ENCODE measurements at regions not wholly inside any gene's neighbourhood (a gene's known extent, or its start where the extent isn't known, plus 50 kb on each side); places are given as distances from the start of the nearest gene placed in this dataset.

DNA sequence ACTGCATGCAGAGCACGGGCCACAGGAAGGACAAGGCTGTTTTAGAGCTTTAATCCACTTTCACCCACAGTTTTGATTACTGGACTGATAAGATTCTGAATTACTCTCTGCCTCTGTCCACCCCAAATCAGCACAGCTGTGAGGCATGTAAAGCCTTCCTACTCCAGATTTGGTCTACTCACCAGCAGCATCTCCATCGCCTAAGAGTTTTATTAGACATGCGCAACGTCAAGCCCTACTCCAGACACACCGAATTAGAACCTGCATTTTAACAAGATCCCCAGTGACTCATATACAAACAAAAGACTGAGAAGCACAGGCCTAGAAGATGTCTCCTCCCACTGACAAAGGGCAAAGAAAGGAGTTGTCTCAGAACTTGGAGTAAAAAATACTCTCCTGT lies 221.2 kb downstream of the TUSC7 start:
- no peaks in the 10 kb centered on the region for H4K20me1 ChIP-seq (ENCODE audit: insufficient read depth, low read length)
- H3K79me2 ChIP-seq (ENCODE audit: low read length) = no peaks in the 10 kb centered on the region
- no peak overlapping the region for H3K27ac ChIP-seq (ENCODE audit: low read length)
- no peaks in the 10 kb centered on the region for H3K4me1 ChIP-seq (ENCODE audit: low read length)
- H2AFZ ChIP-seq (ENCODE audit: low read depth, low read length) = no peak overlapping the region; the same call in 1 of the 2 replicates
- no peaks in the 10 kb centered on the region for H3K36me3 ChIP-seq (replicated peaks; ENCODE audit: low read depth, low read length)
- no peaks in the 10 kb centered on the region for H3K9me3 ChIP-seq (ENCODE audit: insufficient read depth, low read length)
- H3K4me2 ChIP-seq (ENCODE audit: low read length) = no peak overlapping the region
- H3K9ac ChIP-seq (ENCODE audit: low read length) = no peak overlapping the region
- H3K4me3 ChIP-seq (ENCODE audit: low read length) = no peak overlapping the region
- TF ChIP-seq CTCF (IDR thresholded peaks at IDR 0.05; ENCODE audit: low read depth, low read length) (no peak), EZH2phosphoT487 (IDR thresholded peaks at IDR 0.05; ENCODE audit: low read depth) (no peak)
- no peaks in the 10 kb centered on the region for H3K27me3 ChIP-seq (ENCODE audit: low read depth, low read length)

DNA sequence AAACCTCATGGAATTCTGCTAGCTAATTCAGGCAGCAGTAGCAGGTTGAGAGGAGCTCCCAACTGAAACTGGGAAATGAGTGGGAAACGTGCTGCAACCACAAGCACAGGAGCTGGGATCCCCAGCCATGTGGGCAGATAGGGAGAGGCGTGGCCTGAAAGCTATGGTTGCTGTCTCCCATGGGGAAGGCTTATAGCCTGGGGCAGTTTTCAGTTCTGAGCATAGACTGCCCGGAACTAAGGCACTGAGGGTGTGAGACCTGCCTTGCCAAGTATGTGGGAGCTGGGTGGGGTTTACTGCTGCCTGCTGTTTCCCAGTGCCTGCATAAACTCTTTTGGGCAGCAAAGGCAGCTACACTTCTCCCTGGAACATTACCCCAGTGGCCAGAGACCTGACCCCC lies 229.5 kb downstream of the TUSC7 start:
- no peaks in the 10 kb centered on the region for H3K9me3 ChIP-seq (ENCODE audit: insufficient read depth, low read length)
- H3K79me2 ChIP-seq (ENCODE audit: low read length) = no peaks in the 10 kb centered on the region
- no peak overlapping the region for H2AFZ ChIP-seq (ENCODE audit: low read depth, low read length)
- H3K9ac ChIP-seq (ENCODE audit: low read length) = no peak overlapping the region
- H3K4me2 ChIP-seq (ENCODE audit: low read length) = no peak overlapping the region
- H3K27me3 ChIP-seq (ENCODE audit: low read depth, low read length) = no peaks in the 10 kb centered on the region
- no peaks in the 10 kb centered on the region for H4K20me1 ChIP-seq (ENCODE audit: insufficient read depth, low read length)
- no peaks in the 10 kb centered on the region for H3K4me1 ChIP-seq (ENCODE audit: low read length)
- no peaks in the 10 kb centered on the region for H3K36me3 ChIP-seq (replicated peaks; ENCODE audit: low read depth, low read length)
- no peak overlapping the region for H3K27ac ChIP-seq (ENCODE audit: low read length)
- no peak overlapping the region for H3K4me3 ChIP-seq (ENCODE audit: low read length)
- TF ChIP-seq EZH2phosphoT487 (IDR thresholded peaks at IDR 0.05; ENCODE audit: low read depth) (no peak), CTCF (IDR thresholded peaks at IDR 0.05; ENCODE audit: low read depth, low read length) (no peak)

GRCh38 chr3:116939550-116939949 lies 230.0 kb downstream of the TUSC7 start:
- no peak overlapping the region for H3K9ac ChIP-seq (ENCODE audit: low read length)
- no peaks in the 10 kb centered on the region for H3K79me2 ChIP-seq (ENCODE audit: low read length)
- H3K36me3 ChIP-seq (replicated peaks; ENCODE audit: low read depth, low read length) = no peaks in the 10 kb centered on the region
- H4K20me1 ChIP-seq (ENCODE audit: insufficient read depth, low read length) = no peaks in the 10 kb centered on the region
- H3K9me3 ChIP-seq (ENCODE audit: insufficient read depth, low read length) = no peaks in the 10 kb centered on the region
- H3K4me1 ChIP-seq (ENCODE audit: low read length) = no peaks in the 10 kb centered on the region
- no peak for TF ChIP-seq CTCF (IDR thresholded peaks at IDR 0.05; ENCODE audit: low read depth, low read length)
- no peaks in the 10 kb centered on the region for H3K27me3 ChIP-seq (ENCODE audit: low read depth, low read length)
- H3K27ac ChIP-seq (ENCODE audit: low read length) = no peak overlapping the region
- no peak overlapping the region for H2AFZ ChIP-seq (ENCODE audit: low read depth, low read length)
- no peak overlapping the region for H3K4me3 ChIP-seq (ENCODE audit: low read length)
- no peak overlapping the region for H3K4me2 ChIP-seq (ENCODE audit: low read length)

GRCh38 chr3:116940719-116941118 lies 231.1 kb downstream of the TUSC7 start:
- TF ChIP-seq CTCF (IDR thresholded peaks at IDR 0.05; ENCODE audit: low read depth, low read length) (no peak), EZH2phosphoT487 (IDR thresholded peaks at IDR 0.05; ENCODE audit: low read depth) (no peak)
- no peak overlapping the region for H3K9ac ChIP-seq (ENCODE audit: low read length)

More at GRCh38 chr3:116940719-116941118, 231.1 kb downstream of the TUSC7 start:
- Histone ChIP-seq H3K27me3 (ENCODE audit: low read depth, low read length) (no peaks in the 10 kb centered on the region), H3K9me3 (ENCODE audit: insufficient read depth, low read length) (no peaks in the 10 kb centered on the region), H3K36me3 (replicated peaks; ENCODE audit: low read depth, low read length) (no peaks in the 10 kb centered on the region), H3K27ac (ENCODE audit: low read length) (no peak overlapping the region), H3K4me3 (ENCODE audit: low read length) (no peak overlapping the region), H3K4me2 (ENCODE audit: low read length) (no peak overlapping the region), H2AFZ (ENCODE audit: low read depth, low read length) (no peak overlapping the region), H3K4me1 (ENCODE audit: low read length) (no peaks in the 10 kb centered on the region), H4K20me1 (ENCODE audit: insufficient read depth, low read length) (no peaks in the 10 kb centered on the region), H3K79me2 (ENCODE audit: low read length) (no peaks in the 10 kb centered on the region)

Measured in OCI-LY3 (cell line).